Forelimb muscle (tissue), 1 donor: ENCODE measurements at regions not wholly inside any gene's neighbourhood (a gene's known extent, or its start where the extent isn't known, plus 50 kb on each side); places are given as distances from the start of the nearest gene placed in this dataset.
"Not testable (repeated sequence)": the region's sequence is repeated elsewhere in the genome, so short reads cannot be mapped to it uniquely, and the experiment has no call there.

ENCODE experiments used
- DNase-seq: peaks from one replicate; pipeline ENCODE4 v3.0.0-alpha.2; 2013; ENCODE audit warnings: low read depth

- DNase-seq: not testable (repeated sequence)
Observed at GRCh38 chr22:23460517-23461031, 119.5 kb downstream of the IGLL1 start.

GRCh38 chr22:23459645-23460516, 120.2 kb downstream of the IGLL1 start:
- not testable (repeated sequence) for DNase-seq

- no peak for DNase-seq
Observed at GRCh38 chr22:23458663-23459541, 121.2 kb downstream of the IGLL1 start.

DNA sequence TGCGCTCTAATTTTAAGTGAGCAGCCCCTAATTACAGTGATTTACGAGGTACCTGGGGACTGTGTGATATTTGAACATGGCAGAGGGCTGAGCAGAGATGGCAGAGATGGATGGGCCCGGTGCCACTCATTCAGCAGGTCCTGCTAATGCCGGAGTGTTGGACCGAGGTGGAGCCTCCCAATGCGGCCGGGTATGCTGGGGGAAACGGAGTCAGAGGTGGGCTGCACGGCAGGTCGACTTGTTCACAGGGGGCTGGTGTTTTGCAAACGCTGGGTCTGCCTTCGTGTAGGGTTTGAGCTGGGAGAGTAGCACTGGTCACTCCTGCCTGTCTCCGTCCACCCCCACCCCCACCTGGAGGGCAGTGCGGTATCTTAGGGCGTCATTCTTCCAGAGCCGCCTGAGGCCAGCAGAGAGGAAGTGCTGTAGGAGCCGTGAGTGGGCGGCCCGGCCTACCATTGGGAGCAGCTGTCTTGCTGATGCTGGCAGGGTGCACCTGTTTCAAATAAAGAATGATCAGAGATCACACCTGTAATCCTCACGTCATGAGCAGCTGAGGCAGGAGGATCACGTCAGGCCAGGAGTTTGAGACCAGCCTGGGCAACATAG, 122.6 kb downstream of the IGLL1 start:
- DNase-seq: no peak

DNA sequence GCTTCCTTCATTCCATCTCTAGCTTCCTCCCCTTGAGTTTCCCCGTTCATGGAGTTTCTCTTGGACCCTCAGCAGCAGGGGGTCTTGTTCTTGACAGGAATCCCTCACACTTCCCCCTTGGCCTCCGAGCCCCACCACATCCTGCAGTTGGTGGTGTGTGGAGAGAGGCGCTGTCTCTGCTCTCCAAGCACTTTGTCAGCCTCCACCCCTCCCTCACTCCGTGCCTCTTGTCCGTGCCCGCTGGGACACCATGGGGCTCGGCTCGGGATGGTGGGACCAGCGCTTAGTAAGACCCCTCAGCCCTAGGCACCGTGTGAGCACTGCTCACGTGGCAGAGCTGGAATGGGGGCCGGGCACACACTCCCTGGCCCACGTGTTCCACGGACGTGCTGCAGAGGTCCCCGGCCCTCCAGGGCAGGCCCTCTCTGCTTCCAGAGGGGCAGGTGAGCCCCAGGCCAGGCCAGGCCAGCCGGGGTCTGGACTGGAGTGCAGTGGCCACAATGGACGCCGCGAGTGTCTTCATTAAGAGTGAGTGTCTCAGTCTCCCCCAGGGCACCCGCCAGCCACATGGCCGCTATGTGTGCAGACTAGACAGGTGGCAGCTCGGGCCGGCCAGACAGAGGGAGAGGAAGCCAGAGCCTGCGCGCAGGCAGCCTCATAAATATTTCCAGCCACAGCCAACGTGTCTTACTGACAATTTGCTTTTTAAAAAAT, 123.3 kb downstream of the IGLL1 start:
- not testable (repeated sequence) for DNase-seq

DNA sequence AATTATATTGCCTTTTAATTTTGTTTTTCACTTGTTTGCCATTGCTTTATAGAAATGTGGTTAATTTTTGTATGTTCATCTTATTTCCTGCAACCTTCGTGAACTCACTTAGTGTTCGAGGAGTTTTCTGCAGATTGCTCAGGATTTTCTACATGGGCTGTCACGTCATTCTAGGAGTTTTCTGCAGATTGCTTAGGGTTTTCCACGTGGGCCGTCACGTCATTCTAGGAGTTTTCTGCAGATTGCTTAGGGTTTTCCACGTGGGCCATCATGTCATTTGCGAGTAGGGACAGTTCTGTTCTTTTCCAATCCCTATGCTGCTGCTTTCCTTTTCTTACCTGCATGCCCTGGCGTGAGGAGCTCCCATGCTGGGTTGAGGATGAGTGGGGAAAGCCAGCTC, 125.7 kb downstream of the IGLL1 start:
- DNase-seq: not testable (repeated sequence)

DNA sequence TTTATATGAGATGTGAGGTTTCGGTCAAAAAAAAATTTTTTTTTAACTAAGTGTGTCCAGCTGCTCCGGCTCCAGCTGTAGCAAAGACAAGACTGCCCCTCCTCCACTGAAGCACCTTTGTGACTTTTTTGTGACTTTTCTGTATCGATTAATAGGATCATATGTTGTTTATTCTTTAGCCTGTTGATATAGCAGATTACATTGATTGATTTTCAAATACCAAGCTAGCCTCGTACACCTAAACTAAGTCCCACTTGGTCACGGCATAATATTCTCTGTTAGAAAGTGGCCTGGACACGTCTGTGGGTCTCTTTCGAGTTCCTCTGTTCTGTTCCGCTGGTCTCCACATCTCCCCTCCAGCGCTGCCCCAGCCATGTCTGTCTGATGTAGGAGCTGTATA, 126.8 kb downstream of the IGLL1 start:
- DNase-seq: no peak

- no peak for DNase-seq
Observed at GRCh38 chr22:23452231-23453010, 127.7 kb downstream of the IGLL1 start.

- DNase-seq: not testable (repeated sequence)
Observed at GRCh38 chr22:23451452-23452230, 128.4 kb downstream of the IGLL1 start.

GRCh38 chr22:23450821-23451220, 129.3 kb downstream of the IGLL1 start:
- DNase-seq: not testable (repeated sequence)

GRCh38 chr22:23450434-23450795, 129.7 kb downstream of the IGLL1 start:
- no peak for DNase-seq

GRCh38 chr22:23449748-23450433, 130.2 kb downstream of the IGLL1 start:
- DNase-seq: not testable (repeated sequence)

- not testable (repeated sequence) for DNase-seq
Observed at GRCh38 chr22:23448499-23449288, 131.4 kb downstream of the IGLL1 start.

DNA sequence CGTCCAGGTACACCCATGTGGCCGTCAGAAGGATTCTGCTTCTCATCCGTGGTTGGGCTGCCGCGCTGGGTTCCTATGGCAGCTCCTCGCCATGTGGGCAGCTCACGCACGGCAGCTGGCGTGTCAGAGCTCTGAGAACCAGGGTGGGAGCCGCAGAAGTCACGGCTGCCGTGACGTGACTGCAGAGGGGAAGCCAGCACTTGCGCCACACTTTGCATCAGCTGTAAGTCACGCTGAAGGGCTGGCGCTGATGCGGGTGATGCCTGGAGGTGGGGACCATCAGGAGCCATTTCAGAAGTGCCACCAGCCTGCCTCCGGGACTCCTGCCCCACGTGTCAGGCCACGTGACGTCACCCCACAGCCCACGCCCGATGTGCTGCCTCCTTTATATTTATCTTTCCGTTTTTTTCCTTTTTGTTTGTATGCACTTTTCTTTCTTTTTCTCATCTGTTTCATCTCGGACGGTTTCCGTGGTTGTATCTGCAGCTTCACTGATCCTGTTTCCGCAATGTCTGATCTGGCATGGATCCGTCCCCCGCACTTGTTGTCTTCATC, 133.2 kb downstream of the IGLL1 start:
- DNase-seq: no peak

GRCh38 chr22:23446194-23446593, 133.9 kb downstream of the IGLL1 start:
- DNase-seq: not testable (repeated sequence)

- not testable (repeated sequence) for DNase-seq
Observed at GRCh38 chr22:23443905-23444304, 136.2 kb downstream of the IGLL1 start.

- DNase-seq: not testable (repeated sequence)
Observed at GRCh38 chr22:23439581-23439980, 140.5 kb downstream of the IGLL1 start.

DNA sequence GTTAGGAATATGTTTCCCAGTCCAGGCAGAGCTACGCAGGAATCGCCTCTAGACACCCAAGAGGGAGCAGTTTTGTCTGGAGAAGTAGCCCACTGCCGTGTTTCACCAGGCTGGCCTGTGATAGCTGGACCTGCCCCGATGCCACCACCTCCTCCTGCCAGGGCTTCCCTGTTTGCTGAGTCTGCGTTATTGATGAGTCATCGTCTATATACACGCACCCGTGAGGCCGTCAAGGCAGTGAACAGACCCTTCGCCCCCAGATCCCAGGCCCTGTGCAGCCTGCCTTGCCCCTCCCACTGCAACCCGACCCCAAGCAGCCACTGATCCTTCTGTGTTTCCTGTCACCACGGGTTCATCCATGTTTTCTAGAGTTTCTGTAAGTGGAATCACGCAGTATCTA, 141.9 kb downstream of the IGLL1 start:
- DNase-seq: no peak
